ENCODE measurements at regions not wholly inside any gene's neighbourhood (a gene's known extent, or its start where the extent isn't known, plus 50 kb on each side); places are given as distances from the start of the nearest gene placed in this dataset.
"Not testable (repeated sequence)": the region's sequence is repeated elsewhere in the genome, so short reads cannot be mapped to it uniquely, and the experiment has no call there.

DNA sequence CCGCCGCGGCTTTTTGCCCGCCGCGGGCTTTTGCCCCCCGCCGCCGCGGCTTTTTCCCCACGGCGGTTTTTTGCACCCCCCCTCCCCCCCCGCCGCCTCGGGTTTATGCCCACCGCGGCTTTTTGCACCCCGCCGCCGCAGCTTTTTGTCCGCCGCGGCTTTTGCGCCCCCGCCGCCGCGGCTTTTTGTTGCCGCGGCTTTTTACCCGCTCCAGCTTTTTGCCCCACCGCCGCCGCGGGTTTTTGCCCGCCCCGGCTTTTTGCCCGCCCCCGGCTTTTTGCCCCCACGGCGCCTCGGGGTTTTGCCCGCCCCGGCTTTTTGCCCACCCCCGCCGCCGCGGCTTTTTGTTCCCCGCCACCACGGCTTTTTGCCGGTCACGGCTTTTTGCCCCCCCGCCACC lies 104.9 kb upstream of the FAM72C start:
- FAIRE-seq; H3K36me3 ChIP-seq (ENCODE audit: control insufficient read depth in 2 of 2, extremely low read depth in 1 of 2, insufficient read depth in 2 of 2, low read length in 2 of 2); H3K27me3 ChIP-seq (ENCODE audit: control insufficient read depth in 2 of 2, insufficient read depth in 2 of 2, low read length in 2 of 2); H3K4me1 ChIP-seq (ENCODE audit: control insufficient read depth, extremely low read depth, insufficient read depth, low read length); H3K4me2 ChIP-seq (ENCODE audit: insufficient read depth, low read length); dilution Hi-C loops (cut with MboI; ENCODE audit: extremely low pct_ligation_motif_present, low sequenced_read_pairs); BruUV-seq (replicated peaks); DNase-seq (ENCODE audit: low read depth, low spot score); CTCF ChIA-PET; H3K9me3 ChIP-seq (replicated peaks; ENCODE audit: control insufficient read depth, insufficient read depth, low read length); H2AFZ ChIP-seq (ENCODE audit: low read depth, low read length); intact Hi-C loops (cut with micrococcal nuclease); H4K20me1 ChIP-seq (replicated peaks; ENCODE audit: control insufficient read depth, extremely low read depth, insufficient read depth, low read length); POLR2A ChIA-PET; H3K27ac ChIP-seq (ENCODE audit: insufficient read depth, low read depth, low read length); H3K9ac ChIP-seq (replicated peaks; ENCODE audit: extremely low read depth, insufficient read depth, low read length); H3K9me1 ChIP-seq (replicated peaks; ENCODE audit: control insufficient read depth, extremely low read depth, insufficient read depth, low read length); H3K79me2 ChIP-seq (ENCODE audit: control insufficient read depth, insufficient read depth, low read length): not testable (repeated sequence)
- H3K4me3 ChIP-seq (replicated peaks in 1 of 3; ENCODE audit: insufficient read depth in 1 of 3, low read depth in 1 of 3, low read length in 3 of 3): peak overlapping the region in 1 of 3 experiments; percentile 34

DNA sequence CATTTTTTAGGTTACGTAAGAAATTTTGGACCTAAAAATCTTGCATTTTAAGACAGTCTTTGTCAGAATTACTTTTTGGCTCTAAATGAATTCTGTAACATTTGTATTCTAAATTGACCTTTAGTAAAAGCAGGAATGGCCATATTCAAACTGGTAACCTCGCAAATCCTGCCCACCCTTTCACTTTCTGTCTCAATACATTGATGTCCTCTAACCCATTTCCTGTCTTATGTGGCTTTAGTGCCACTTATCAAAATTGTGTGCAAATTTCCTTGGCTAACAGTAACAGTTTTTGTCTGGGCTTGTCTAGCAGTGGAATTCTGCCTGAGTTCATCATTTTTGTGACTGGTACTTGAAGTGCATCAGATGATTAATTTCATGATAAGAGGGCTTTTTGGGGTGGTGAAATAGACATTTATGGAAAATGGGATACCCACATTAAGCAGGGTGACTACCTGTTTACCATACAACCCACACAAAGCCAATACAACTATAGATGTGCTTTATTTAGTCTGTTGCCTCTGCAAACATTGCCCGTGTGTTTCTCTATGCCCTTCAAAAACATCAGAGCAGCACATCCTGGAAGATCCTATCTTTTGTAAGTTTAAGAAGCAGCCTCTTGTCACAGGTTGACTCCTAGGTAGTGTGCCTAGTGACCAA lies 98.7 kb upstream of the FAM72C start:
- H4K20me1 ChIP-seq (replicated peaks; ENCODE audit: control insufficient read depth, extremely low read depth, insufficient read depth, low read length); H3K27ac ChIP-seq (ENCODE audit: insufficient read depth, low read depth, low read length); H3K27me3 ChIP-seq (ENCODE audit: control insufficient read depth in 2 of 2, insufficient read depth in 2 of 2, low read length in 2 of 2); H3K79me2 ChIP-seq (ENCODE audit: control insufficient read depth, insufficient read depth, low read length); BruUV-seq (replicated peaks); H3K4me1 ChIP-seq (ENCODE audit: control insufficient read depth, extremely low read depth, insufficient read depth, low read length); H3K4me3 ChIP-seq (replicated peaks in 1 of 3; ENCODE audit: insufficient read depth in 1 of 3, low read depth in 1 of 3, low read length in 3 of 3); H3K9me1 ChIP-seq (replicated peaks; ENCODE audit: control insufficient read depth, extremely low read depth, insufficient read depth, low read length); dilution Hi-C loops (cut with MboI; ENCODE audit: extremely low pct_ligation_motif_present, low sequenced_read_pairs); H3K4me2 ChIP-seq (ENCODE audit: insufficient read depth, low read length); H3K9me3 ChIP-seq (replicated peaks; ENCODE audit: control insufficient read depth, insufficient read depth, low read length); intact Hi-C loops (cut with micrococcal nuclease); FAIRE-seq; H2AFZ ChIP-seq (ENCODE audit: low read depth, low read length); H3K36me3 ChIP-seq (ENCODE audit: control insufficient read depth in 2 of 2, extremely low read depth in 1 of 2, insufficient read depth in 2 of 2, low read length in 2 of 2); POLR2A ChIA-PET; DNase-seq (ENCODE audit: low read depth, low spot score); H3K9ac ChIP-seq (replicated peaks; ENCODE audit: extremely low read depth, insufficient read depth, low read length); CTCF ChIA-PET: not testable (repeated sequence)

DNA sequence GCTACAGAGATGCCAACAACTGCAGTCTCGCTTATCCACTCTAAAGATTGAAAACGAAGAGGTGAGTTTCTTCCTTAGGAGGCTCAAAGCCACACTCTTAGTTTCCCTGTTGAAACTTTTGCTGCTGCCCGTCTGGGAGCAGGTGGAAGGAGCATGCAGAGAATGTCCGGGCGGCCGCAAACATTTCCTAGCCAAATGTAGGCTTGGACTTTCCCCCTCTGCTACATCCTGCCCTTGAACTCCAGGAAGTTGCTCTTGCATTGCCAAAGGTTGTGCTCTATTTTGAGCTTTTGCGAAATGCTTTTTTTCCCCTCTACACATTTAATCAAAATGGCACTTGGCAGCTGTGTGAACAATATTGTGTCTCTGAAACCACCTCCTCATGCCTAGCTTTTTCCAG lies 95.3 kb upstream of the FAM72C start:
- H3K9ac ChIP-seq (replicated peaks; ENCODE audit: extremely low read depth, insufficient read depth, low read length); DNase-seq (ENCODE audit: low read depth, low spot score); H2AFZ ChIP-seq (ENCODE audit: low read depth, low read length); H3K4me2 ChIP-seq (ENCODE audit: insufficient read depth, low read length); H4K20me1 ChIP-seq (replicated peaks; ENCODE audit: control insufficient read depth, extremely low read depth, insufficient read depth, low read length); H3K27me3 ChIP-seq (ENCODE audit: control insufficient read depth in 2 of 2, insufficient read depth in 2 of 2, low read length in 2 of 2); H3K79me2 ChIP-seq (ENCODE audit: control insufficient read depth, insufficient read depth, low read length); dilution Hi-C loops (cut with MboI; ENCODE audit: extremely low pct_ligation_motif_present, low sequenced_read_pairs); FAIRE-seq; H3K9me1 ChIP-seq (replicated peaks; ENCODE audit: control insufficient read depth, extremely low read depth, insufficient read depth, low read length); H3K9me3 ChIP-seq (replicated peaks; ENCODE audit: control insufficient read depth, insufficient read depth, low read length); intact Hi-C loops (cut with micrococcal nuclease); H3K27ac ChIP-seq (ENCODE audit: insufficient read depth, low read depth, low read length); H3K36me3 ChIP-seq (ENCODE audit: control insufficient read depth in 2 of 2, extremely low read depth in 1 of 2, insufficient read depth in 2 of 2, low read length in 2 of 2); BruUV-seq (replicated peaks); POLR2A ChIA-PET; H3K4me3 ChIP-seq (replicated peaks in 1 of 3; ENCODE audit: insufficient read depth in 1 of 3, low read depth in 1 of 3, low read length in 3 of 3); CTCF ChIA-PET; H3K4me1 ChIP-seq (ENCODE audit: control insufficient read depth, extremely low read depth, insufficient read depth, low read length): not testable (repeated sequence)

DNA sequence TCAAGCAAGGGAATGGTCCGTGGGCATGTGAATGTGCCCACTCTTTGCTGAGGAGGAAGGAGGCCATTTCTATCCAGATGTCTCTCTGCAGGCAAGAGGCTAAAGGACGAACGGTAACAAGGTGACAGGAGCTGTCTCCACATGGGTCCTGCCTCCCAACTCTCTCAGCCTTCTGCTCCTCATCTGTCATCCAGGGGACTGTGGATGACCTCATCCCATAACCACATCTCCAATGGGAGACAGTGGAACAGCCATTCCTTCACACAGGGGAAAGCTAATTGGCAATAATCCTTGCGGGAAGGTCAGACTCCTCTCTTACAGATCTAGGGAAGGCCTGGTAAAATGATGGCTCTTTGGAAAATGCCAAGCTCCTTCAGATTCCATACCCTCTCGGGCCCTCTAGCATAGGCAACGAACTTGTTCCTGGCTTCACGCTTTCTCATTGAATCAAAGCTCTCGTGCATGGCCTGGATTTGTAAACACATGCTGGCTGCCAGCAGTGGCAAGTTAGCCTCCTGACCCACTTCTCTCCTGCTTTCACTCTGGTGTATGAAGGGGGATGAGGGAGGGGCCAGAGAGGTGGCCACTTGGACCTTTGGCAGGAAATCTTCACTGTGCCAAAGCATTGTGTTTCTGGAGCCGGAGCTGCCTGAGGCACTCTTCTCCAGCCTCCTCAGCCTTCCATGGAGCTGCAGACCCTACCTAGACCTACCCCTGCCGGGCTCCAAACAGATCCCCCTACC lies 94.5 kb upstream of the FAM72C start:
- dilution Hi-C loops (cut with MboI; ENCODE audit: extremely low pct_ligation_motif_present, low sequenced_read_pairs); H3K27me3 ChIP-seq (ENCODE audit: control insufficient read depth in 2 of 2, insufficient read depth in 2 of 2, low read length in 2 of 2); CTCF ChIA-PET; BruUV-seq (replicated peaks); H3K4me3 ChIP-seq (replicated peaks in 1 of 3; ENCODE audit: insufficient read depth in 1 of 3, low read depth in 1 of 3, low read length in 3 of 3); POLR2A ChIA-PET; H4K20me1 ChIP-seq (replicated peaks; ENCODE audit: control insufficient read depth, extremely low read depth, insufficient read depth, low read length); H3K9me3 ChIP-seq (replicated peaks; ENCODE audit: control insufficient read depth, insufficient read depth, low read length); H3K4me2 ChIP-seq (ENCODE audit: insufficient read depth, low read length); FAIRE-seq; intact Hi-C loops (cut with micrococcal nuclease); H2AFZ ChIP-seq (ENCODE audit: low read depth, low read length); H3K9ac ChIP-seq (replicated peaks; ENCODE audit: extremely low read depth, insufficient read depth, low read length); H3K79me2 ChIP-seq (ENCODE audit: control insufficient read depth, insufficient read depth, low read length); DNase-seq (ENCODE audit: low read depth, low spot score); H3K9me1 ChIP-seq (replicated peaks; ENCODE audit: control insufficient read depth, extremely low read depth, insufficient read depth, low read length); H3K36me3 ChIP-seq (ENCODE audit: control insufficient read depth in 2 of 2, extremely low read depth in 1 of 2, insufficient read depth in 2 of 2, low read length in 2 of 2); H3K4me1 ChIP-seq (ENCODE audit: control insufficient read depth, extremely low read depth, insufficient read depth, low read length); H3K27ac ChIP-seq (ENCODE audit: insufficient read depth, low read depth, low read length): not testable (repeated sequence)
